D721Med (cell line): ENCODE measurements at regions not wholly inside any gene's neighbourhood (a gene's known extent, or its start where the extent isn't known, plus 50 kb on each side); places are given as distances from the start of the nearest gene placed in this dataset.

Source experiments
- DNase-seq: peaks from one replicate; pipeline ENCODE4 v3.0.0; 2011; ENCODE audit warnings: low spot score; ENCODE audit not compliant: insufficient read length
- FAIRE-seq: peaks from 2 replicates; lab custom pipeline; 2011; peaks lifted over from hg19 to GRCh38; lab: Jason Lieb, UNC
- TF ChIP-seq, protein P1 (sequence below): IDR thresholded peaks from 2 replicates; pipeline ENCODE4 v1.5.1; 2012; ENCODE audit warnings: mild to moderate bottlenecking, control low read depth; ENCODE audit not compliant: insufficient read depth; ENCODE audit errors: missing control alignments

DNA sequence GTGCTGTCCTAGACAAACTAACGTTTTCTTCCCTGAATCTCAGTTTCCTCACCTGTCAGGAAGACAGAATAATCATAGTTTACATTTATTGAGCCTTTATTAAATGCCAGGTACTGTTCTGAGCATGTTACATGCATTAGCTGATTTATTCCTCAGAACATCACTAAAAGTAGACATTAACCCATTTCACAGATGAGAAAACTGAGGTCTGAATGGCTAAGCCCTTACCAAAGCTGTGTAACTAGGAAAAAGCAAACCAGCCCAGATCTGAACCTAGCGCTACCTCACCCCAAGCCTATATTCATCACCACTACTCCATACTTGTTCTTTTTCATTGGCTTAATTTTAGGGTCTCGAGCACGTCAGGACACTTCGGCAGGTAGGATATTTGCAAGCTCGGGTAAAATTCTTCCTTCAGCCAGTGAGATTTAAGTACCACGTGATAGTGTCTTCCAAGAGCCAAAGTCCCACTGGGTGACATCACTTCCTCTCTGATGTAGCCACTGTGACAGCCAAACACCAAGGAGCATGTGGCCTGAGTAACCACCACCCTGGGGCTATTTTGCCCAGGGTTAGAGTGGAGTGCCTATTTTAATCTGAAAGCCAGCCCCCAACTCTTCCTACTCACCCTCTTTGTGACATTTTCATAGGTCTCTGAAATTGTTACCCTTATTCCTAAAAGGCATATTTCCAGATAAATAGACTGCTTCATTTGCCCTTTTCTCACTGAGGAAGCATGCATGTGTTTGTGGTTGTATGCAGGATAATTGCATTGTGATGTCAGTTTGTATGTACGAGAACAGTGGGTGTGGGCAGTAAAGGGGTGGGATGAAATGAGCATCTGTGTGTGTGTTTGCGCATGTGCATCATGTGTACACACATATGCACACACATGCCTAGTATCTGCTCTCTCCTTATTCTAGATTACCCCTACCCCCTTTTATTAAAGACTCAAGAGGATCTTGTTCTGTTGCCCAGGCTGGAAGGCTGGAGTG is 62.2 kb upstream of the WSCD2 start:
- TF ChIP-seq, protein P1, sequence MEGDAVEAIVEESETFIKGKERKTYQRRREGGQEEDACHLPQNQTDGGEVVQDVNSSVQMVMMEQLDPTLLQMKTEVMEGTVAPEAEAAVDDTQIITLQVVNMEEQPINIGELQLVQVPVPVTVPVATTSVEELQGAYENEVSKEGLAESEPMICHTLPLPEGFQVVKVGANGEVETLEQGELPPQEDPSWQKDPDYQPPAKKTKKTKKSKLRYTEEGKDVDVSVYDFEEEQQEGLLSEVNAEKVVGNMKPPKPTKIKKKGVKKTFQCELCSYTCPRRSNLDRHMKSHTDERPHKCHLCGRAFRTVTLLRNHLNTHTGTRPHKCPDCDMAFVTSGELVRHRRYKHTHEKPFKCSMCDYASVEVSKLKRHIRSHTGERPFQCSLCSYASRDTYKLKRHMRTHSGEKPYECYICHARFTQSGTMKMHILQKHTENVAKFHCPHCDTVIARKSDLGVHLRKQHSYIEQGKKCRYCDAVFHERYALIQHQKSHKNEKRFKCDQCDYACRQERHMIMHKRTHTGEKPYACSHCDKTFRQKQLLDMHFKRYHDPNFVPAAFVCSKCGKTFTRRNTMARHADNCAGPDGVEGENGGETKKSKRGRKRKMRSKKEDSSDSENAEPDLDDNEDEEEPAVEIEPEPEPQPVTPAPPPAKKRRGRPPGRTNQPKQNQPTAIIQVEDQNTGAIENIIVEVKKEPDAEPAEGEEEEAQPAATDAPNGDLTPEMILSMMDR = no peak
- no peak for DNase-seq
- no peak for FAIRE-seq

DNA sequence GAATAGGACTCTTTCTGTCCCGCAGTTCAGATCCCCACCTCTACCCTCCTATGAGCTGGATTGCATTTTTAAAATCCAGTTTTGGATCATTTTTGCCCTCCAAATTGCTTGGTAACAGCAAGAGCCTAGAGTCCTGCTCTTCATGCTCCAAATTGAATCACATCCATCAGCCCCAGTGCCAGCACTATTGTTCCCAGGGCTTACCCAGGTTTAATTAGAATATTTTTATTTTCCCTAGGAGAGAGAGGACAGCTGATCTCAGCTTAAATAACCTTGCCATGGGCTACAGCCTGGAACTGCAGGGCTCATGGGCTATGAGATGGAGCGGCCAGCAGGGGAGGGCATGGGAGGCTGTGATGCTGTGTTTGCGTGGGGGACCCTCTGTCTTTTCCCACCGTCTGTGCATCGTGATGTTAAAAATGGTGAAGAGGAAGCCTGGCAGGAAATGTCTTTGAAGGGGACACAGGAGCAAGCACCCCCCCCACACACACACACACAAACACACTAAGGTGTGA is 59.4 kb upstream of the WSCD2 start:
- TF ChIP-seq, protein P1 = no peak
- no peak for DNase-seq
- no peak for FAIRE-seq

DNA sequence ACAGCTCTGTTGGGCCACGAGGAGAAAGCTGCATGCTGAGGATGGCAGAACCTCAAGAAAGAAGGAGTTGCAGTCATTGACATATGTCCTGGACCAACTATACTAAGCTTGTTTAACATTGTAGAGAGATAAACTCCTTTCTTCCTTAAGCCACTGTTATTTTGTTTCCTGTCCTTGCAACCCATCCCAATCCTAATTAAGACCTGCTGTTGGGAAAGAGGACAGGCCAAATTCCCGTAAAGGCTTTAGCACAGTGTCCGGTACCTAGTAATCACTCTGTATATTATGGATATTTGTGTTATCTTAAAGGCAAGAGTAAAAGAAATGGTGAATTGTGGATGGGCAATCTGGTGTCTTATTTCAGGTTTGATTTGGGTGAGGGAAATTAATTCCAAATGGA is 53.5 kb upstream of the WSCD2 start:
- FAIRE-seq (no peak), DNase-seq (no peak)
- TF ChIP-seq, protein P1 = no peak

DNA sequence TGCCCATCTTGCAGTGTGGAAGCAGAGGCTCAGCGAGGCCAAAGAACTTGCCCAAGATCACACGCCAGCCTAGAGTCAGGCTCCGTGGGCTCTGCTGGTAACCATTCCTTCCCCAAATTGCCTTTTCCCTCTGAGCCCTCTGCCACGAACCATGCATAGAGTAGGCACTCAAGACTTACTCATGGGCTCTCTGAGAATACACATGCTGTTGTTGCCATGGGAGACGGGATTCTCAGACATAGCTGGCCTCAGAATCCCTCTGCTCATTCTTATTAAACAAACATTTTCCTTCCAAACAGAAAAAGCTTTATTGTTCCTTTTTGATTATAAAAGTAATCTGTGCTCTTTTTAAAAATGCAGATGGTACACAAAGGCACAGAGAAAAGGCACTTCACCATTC is 52.5 kb upstream of the WSCD2 start:
- TF ChIP-seq, protein P1 = no peak
- no peak for FAIRE-seq
- DNase-seq = no peak

DNA sequence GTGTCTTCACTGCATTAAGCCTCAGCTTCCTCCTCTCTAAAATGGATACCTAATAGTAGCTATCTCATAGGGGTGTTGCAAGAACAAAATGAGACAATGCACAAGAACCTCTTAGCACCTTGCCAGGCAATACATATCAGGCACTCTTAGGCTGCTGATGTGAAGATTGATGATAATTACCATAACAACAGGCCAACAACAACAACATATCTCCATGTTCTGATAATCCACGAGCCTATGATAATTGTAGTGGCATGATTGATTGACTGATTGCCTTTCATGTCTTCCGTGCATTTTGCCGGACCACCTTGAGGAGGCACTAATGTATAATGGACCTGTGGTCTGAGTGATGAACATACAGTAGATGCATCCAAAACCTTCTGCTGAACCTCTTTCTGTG is 50.7 kb upstream of the WSCD2 start:
- no peak for DNase-seq
- TF ChIP-seq, protein P1 = no peak
- FAIRE-seq = no peak
